ENCODE measurements at regions not wholly inside any gene's neighbourhood (a gene's known extent, or its start where the extent isn't known, plus 50 kb on each side); places are given as distances from the start of the nearest gene placed in this dataset.

DNA sequence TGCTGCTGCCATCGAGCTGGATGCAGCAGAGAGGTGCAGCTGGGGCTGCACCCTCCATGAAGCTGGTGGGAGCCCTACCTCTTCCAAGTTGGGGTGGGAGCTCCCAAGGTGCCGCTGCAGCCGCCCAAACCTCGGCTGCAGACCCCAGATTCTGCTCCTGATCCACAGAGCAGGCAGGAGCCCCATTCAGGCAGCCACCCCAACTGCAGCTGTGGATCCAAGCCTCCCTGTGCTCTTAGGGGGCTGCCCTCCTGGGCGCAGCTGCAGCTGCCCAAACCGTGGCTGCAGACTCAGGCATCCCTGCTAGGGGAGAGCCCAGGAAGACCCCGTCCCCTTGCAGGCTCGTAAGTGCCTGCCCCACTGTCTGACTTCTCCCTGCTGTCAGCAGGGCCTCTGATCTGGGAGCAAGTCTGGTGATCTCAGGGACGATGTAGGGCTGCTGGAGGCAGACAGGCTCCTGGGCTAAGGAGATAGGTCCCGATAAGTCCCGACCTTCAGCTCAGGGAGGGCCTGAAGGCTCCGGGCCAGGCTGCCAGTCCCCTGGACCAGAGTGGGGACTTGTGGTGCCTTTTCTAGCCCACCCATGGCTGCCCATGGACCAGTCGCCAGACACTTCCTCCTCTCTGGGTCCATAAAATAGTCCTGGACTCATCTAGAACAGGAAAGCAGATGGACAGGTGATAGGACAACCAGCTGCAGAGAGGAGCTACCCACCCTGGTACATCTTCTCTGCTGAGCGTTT, 767.1 kb upstream of the CDH7 start:
- TF ChIP-seq, protein P1, sequence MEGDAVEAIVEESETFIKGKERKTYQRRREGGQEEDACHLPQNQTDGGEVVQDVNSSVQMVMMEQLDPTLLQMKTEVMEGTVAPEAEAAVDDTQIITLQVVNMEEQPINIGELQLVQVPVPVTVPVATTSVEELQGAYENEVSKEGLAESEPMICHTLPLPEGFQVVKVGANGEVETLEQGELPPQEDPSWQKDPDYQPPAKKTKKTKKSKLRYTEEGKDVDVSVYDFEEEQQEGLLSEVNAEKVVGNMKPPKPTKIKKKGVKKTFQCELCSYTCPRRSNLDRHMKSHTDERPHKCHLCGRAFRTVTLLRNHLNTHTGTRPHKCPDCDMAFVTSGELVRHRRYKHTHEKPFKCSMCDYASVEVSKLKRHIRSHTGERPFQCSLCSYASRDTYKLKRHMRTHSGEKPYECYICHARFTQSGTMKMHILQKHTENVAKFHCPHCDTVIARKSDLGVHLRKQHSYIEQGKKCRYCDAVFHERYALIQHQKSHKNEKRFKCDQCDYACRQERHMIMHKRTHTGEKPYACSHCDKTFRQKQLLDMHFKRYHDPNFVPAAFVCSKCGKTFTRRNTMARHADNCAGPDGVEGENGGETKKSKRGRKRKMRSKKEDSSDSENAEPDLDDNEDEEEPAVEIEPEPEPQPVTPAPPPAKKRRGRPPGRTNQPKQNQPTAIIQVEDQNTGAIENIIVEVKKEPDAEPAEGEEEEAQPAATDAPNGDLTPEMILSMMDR (IDR thresholded peaks at IDR 0.05): no peak
- TF ChIP-seq ZFX (IDR thresholded peaks at IDR 0.05; ENCODE audit: borderline replicate concordance): no peak

All from 22Rv1 (cell line).